ENCODE measurements at regions not wholly inside any gene's neighbourhood (a gene's known extent, or its start where the extent isn't known, plus 50 kb on each side); places are given as distances from the start of the nearest gene placed in this dataset.
A peak's percentile ranks its signal among the peaks of the same experiment; 100 is the strongest.
"Not testable (repeated sequence)": the region's sequence is repeated elsewhere in the genome, so short reads cannot be mapped to it uniquely, and the experiment has no call there.

DNA sequence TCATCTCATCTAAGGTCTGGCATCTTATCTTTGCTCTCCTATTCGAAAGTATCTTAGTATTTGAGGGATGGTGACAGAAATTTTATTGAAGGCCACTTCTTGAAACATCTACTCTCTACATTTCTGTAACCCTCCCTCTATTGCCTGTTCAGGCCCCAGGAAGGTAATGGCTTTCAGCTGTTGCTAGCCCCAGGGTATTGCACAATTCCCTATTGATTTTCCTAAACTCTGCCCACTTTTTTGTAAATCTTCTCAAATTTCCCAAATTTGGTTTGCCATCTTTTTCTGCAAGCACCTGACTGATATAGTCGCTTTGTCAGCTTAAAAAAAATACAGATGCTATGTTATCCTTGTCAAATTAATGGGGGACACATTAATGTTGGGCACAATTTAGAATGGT lies 242.1 kb downstream of the RAP2B start:
- Histone ChIP-seq H3K9ac (ENCODE audit: insufficient read length) (no peak overlapping the region), H3K36me3 (ENCODE audit: insufficient read depth, low read length) (no peaks in the 10 kb centered on the region), H3K27ac (no peak overlapping the region), H3K9me3 (ENCODE audit: low read depth, low read length) (no peaks in the 10 kb centered on the region), H3K4me3 (no peak overlapping the region)
- no peak for DNase-seq (ENCODE audit: low read depth, low spot score)
- no peak for TF ChIP-seq FOXP2 (optimal IDR thresholded peaks at IDR 0.05; ENCODE audit: control extremely low read depth, extremely low read length, insufficient read depth)
- TF ChIP-seq POLR2AphosphoS5 (IDR thresholded peaks at IDR 0.05; ENCODE audit: borderline replicate concordance, low read depth, low read length), result no peak
- TF ChIP-seq EZH2 (IDR thresholded peaks at IDR 0.05), result no peak

DNA sequence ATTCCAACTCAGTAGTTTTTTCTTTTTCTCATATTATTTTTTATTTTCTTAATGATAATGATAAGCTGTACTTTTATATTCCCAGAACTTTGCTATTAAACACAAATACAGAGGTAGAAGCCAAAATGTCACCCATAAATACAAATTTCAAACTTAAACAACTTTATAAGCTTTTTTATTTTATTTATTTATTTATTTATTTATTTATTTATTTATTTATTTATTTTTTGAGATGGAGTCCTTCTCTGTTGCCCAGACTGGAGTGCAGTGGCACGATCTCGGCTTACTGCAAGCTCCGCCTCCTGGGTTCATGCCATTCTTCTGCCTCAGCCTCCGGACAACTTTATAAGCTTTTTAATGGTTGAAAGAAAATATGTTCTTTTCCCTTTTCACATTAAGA lies 243.3 kb downstream of the RAP2B start:
- H3K9ac ChIP-seq (ENCODE audit: insufficient read length); DNase-seq (ENCODE audit: low read depth, low spot score); H3K36me3 ChIP-seq (ENCODE audit: insufficient read depth, low read length); H3K27ac ChIP-seq; H3K9me3 ChIP-seq (ENCODE audit: low read depth, low read length); H3K4me3 ChIP-seq: not testable (repeated sequence)

DNA sequence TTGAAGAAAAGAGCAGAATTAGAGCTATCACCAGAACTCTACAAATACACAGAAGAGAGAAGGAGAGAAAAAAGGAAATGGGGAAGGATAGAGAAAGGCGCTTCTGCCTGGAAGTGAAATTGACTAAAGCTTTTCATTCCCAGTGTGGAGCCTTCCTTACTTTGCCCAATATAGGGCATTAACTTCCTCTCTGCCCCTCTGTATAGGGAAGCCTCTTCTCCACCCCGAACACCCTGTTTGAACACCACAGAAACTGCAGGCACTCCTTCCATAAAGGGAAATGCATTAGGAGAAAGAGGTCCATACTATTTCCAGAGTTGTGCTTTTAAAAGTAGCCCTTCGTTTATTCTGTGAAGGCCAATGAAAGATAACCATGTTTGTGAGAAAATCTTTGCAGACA lies 248.5 kb downstream of the RAP2B start:
- TF ChIP-seq EZH2 (IDR thresholded peaks at IDR 0.05) (no peak), FOXP2 (optimal IDR thresholded peaks at IDR 0.05; ENCODE audit: control extremely low read depth, extremely low read length, insufficient read depth) (no peak), POLR2AphosphoS5 (IDR thresholded peaks at IDR 0.05; ENCODE audit: borderline replicate concordance, low read depth, low read length) (no peak)
- no peak for DNase-seq (ENCODE audit: low read depth, low spot score)
- peak overlapping the region; percentile 26; the same call in 1 of the 2 replicates for H3K4me3 ChIP-seq

DNA sequence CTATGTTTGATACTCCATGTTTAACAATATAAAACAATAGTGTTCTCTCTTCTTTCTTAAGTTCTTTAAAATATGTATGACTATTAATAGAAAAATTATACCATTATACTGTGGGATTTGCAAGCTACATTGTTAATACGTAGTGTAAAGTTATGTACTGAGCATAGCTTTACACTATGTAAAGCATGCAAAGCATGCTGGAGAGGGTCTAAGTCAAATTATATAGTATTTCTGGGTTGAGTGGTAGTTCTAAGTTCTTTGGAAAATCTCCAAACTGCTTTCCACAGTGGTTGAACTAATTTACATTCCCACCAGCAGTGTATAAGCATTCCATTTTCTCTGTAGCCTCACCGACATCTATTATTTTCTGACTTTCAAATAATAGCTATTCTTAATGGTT lies 253.0 kb downstream of the RAP2B start:
- Histone ChIP-seq H3K9me3 (ENCODE audit: low read depth, low read length) (no peaks in the 10 kb centered on the region), H3K4me3 (no peak overlapping the region), H3K36me3 (ENCODE audit: insufficient read depth, low read length) (no peaks in the 10 kb centered on the region), H3K9ac (ENCODE audit: insufficient read length) (no peak overlapping the region), H3K27ac (no peak overlapping the region)
- TF ChIP-seq FOXP2 (optimal IDR thresholded peaks at IDR 0.05; ENCODE audit: control extremely low read depth, extremely low read length, insufficient read depth) (no peak), POLR2AphosphoS5 (IDR thresholded peaks at IDR 0.05; ENCODE audit: borderline replicate concordance, low read depth, low read length) (no peak), EZH2 (IDR thresholded peaks at IDR 0.05) (no peak)
- DNase-seq (ENCODE audit: low read depth, low spot score), result no peak

More for the DNA sequence above, 248.5 kb downstream of the RAP2B start:
- Histone ChIP-seq H3K9ac (ENCODE audit: insufficient read length) (no peak overlapping the region), H3K36me3 (ENCODE audit: insufficient read depth, low read length) (no peaks in the 10 kb centered on the region), H3K9me3 (ENCODE audit: low read depth, low read length) (no peaks in the 10 kb centered on the region), H3K27ac (peak overlapping the region; percentile 69)

DNA sequence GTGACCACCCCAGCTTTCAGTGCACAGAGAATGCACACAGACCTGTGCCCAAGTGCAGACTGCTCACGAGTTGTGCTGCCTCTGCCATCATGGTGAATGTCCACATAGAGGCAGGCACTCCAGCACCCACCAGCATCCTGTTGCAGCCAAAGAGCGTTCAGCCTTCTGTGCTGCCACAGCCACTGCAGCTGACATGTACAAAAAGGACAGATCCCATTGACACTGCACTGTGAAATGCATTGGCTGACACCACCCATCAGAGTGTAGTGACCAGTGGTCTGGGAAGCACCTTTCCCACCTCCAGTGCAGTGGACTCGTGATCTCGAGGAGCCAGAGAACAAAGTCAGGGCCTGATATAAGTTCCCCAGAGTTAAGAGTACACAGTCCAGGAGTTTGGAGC lies 260.3 kb downstream of the RAP2B start:
- no peak overlapping the region for H3K9ac ChIP-seq (ENCODE audit: insufficient read length)
- H3K27ac ChIP-seq, result no peak overlapping the region
- H3K36me3 ChIP-seq (ENCODE audit: insufficient read depth, low read length), result no peaks in the 10 kb centered on the region
- H3K4me3 ChIP-seq, result no peak overlapping the region
- H3K9me3 ChIP-seq (ENCODE audit: low read depth, low read length), result peaks cover 10% of the 10 kb centered on the region; the same call in 1 of the 2 replicates
- TF ChIP-seq POLR2AphosphoS5 (IDR thresholded peaks at IDR 0.05; ENCODE audit: borderline replicate concordance, low read depth, low read length) (no peak), EZH2 (IDR thresholded peaks at IDR 0.05) (no peak), FOXP2 (optimal IDR thresholded peaks at IDR 0.05; ENCODE audit: control extremely low read depth, extremely low read length, insufficient read depth) (no peak)
- no peak for DNase-seq (ENCODE audit: low read depth, low spot score)

DNA sequence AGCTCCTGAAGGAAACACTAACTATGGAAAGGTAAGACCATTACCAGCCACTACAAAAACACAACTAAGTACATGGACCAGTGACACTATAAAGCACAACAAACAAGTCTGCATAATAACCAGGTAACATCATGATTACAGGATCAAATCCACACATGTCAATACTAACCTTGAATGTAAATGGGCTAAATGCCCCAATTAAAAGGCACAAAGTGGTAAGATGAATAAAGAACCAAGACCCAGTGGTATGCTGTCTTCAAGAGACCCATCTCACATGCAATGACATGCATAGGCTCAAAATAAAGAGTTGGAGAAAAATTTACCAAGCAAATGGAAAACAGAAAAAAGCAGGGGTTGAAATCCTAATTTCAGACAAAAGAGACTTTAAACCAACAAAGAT lies 261.8 kb downstream of the RAP2B start:
- H3K9ac ChIP-seq (ENCODE audit: insufficient read length); H3K4me3 ChIP-seq; H3K36me3 ChIP-seq (ENCODE audit: insufficient read depth, low read length); DNase-seq (ENCODE audit: low read depth, low spot score); H3K27ac ChIP-seq: not testable (repeated sequence)
- H3K9me3 ChIP-seq (ENCODE audit: low read depth, low read length), result peaks cover 10% of the 10 kb centered on the region; the same call in 1 of the 2 replicates

DNA sequence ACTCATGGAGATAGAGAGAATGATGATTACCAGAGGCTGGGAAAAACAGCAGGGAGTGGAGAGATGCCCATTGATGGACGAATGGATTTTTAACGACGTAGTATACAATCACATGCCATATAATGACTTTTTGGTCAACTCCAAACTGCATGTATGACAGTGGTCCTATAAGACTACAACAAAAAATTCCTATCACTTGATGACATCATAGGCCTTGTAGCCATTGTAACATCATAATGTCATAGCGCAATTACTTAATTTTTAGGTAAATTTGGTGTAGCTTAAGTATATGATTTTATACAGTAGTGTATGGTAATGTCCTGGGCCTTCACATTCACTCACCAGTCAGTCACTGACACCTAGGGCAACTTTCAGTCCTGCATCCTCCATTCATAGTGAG lies 264.3 kb downstream of the RAP2B start:
- Histone ChIP-seq H3K36me3 (ENCODE audit: insufficient read depth, low read length) (no peaks in the 10 kb centered on the region), H3K27ac (no peak overlapping the region), H3K9me3 (ENCODE audit: low read depth, low read length) (no peaks in the 10 kb centered on the region; the same call in 1 of the 2 replicates), H3K9ac (ENCODE audit: insufficient read length) (no peak overlapping the region), H3K4me3 (no peak overlapping the region)
- no peak for DNase-seq (ENCODE audit: low read depth, low spot score)
- TF ChIP-seq FOXP2 (optimal IDR thresholded peaks at IDR 0.05; ENCODE audit: control extremely low read depth, extremely low read length, insufficient read depth), result no peak
- TF ChIP-seq EZH2 (IDR thresholded peaks at IDR 0.05), result no peak
- TF ChIP-seq POLR2AphosphoS5 (IDR thresholded peaks at IDR 0.05; ENCODE audit: borderline replicate concordance, low read depth, low read length), result no peak

DNA sequence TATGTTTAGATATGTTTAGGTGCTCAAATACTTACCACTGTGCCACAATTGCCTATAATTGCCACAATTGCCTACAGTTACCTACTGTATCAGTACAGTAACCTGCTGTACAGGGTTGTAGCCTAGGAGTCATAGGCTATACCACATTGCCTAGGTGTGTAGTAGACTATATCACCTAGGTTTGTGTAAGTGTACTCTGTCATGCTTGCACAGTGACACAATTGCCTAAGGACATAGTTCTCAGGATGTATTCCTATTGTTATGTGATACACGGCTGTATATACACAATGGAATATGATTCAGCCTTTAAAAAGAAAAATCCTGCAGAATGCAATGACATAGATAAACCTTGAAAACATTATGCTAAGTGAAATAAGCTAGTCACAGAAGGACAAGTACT lies 264.8 kb downstream of the RAP2B start:
- H3K9me3 ChIP-seq (ENCODE audit: low read depth, low read length), result no peaks in the 10 kb centered on the region
- no peak overlapping the region for H3K27ac ChIP-seq
- no peak overlapping the region for H3K4me3 ChIP-seq
- H3K36me3 ChIP-seq (ENCODE audit: insufficient read depth, low read length), result no peaks in the 10 kb centered on the region
- TF ChIP-seq POLR2AphosphoS5 (IDR thresholded peaks at IDR 0.05; ENCODE audit: borderline replicate concordance, low read depth, low read length), result no peak
- no peak for TF ChIP-seq EZH2 (IDR thresholded peaks at IDR 0.05)
- no peak for TF ChIP-seq FOXP2 (optimal IDR thresholded peaks at IDR 0.05; ENCODE audit: control extremely low read depth, extremely low read length, insufficient read depth)
- no peak for DNase-seq (ENCODE audit: low read depth, low spot score)
- no peak overlapping the region for H3K9ac ChIP-seq (ENCODE audit: insufficient read length)

DNA sequence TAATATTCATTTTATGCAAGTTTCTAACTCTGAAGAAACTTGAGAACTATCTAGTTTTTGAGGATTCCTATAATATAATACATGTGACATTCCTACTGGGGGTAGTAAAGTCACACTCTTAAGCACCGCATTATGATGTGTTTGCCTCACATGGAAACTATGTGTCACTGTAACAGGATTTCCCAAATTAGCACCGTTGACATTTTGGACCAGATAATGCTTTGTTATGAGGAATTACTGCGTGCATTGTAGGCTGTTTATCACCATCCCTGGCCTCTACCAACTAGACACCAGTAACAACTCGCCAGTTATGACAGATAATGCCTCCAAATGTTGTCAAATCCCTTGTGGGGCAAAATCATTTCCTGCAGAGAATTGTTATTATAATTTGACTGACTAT lies 267.8 kb downstream of the RAP2B start:
- H3K9me3 ChIP-seq (ENCODE audit: low read depth, low read length), result no peaks in the 10 kb centered on the region
- H3K36me3 ChIP-seq (ENCODE audit: insufficient read depth, low read length), result no peaks in the 10 kb centered on the region
- no peak for DNase-seq (ENCODE audit: low read depth, low spot score)
- H3K4me3 ChIP-seq, result no peak overlapping the region
- H3K27ac ChIP-seq, result no peak overlapping the region
- H3K9ac ChIP-seq (ENCODE audit: insufficient read length), result no peak overlapping the region
- no peak for TF ChIP-seq POLR2AphosphoS5 (IDR thresholded peaks at IDR 0.05; ENCODE audit: borderline replicate concordance, low read depth, low read length)
- TF ChIP-seq EZH2 (IDR thresholded peaks at IDR 0.05), result no peak
- no peak for TF ChIP-seq FOXP2 (optimal IDR thresholded peaks at IDR 0.05; ENCODE audit: control extremely low read depth, extremely low read length, insufficient read depth)

Measured in SK-N-MC (cell line).